NCI-H2029 treated with DMSO at 0.1 percent for 48 hours (cell line): ENCODE measurements at regions not wholly inside any gene's neighbourhood (a gene's known extent, or its start where the extent isn't known, plus 50 kb on each side); places are given as distances from the start of the nearest gene placed in this dataset.

ENCODE experiments used
- DNase-seq: peaks from one replicate; lab custom pipeline; 2025; lab: John Stamatoyannopoulos, UW

DNA sequence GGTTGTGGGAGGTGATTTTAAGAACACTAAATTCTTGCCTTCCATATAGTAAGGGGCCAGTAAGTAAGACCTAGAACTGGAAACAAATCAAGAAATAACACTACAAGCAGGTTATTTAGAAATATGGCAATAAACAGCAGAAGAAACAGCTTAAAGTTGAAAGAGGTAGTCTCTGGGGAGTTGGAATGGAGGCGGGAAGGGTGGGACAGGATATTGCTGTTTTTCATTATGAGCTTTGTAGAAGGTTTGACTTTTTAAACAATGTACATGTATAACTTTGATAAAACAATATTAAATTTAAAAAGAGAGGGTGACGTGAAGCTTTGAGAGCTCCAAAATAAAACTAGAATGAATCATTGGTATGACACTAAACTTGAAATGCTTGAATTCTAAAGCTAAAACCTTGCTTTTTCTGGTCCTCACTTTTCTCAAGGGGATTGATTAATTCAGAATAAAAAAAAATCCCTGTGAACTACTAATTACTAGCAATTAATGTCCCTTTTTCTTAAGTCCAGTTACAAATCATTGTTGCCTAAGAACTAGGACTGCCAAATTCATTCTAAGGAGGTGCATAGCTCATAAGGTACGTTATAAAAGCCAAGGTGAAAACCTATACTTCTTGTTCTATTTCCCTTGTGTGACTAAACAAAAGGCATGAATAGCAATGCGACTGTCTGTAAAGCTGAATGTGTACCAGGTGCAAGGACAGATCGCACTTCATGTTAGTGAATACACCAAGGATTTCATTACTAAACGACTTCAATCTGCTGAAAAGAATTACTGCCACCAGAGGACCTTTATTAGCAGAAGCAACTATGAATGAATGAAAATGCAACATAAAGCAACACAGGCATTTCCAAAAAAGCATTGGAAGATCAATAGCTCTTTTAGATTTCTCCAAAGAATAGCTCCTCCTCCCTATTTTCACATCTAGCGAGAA, 177.5 kb downstream of the RBM43 start:
- no peak for DNase-seq

DNA sequence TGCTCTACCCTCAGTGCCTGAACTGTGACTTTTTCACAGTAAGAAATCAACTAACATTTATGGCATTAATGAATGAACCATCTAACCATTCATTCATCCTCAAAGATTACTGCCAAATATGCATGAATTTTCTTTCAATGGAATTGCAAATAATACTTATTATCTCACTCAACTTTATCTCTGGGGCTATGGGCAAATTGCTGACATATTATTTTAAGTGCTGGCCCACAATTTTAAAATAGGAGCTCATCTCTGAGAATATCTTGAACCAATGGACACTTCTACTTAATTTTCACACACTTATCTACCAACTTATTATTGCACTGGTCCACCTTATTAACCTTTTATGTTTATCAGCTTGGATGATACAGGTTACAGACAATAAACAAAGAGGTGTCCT, 182.8 kb downstream of the RBM43 start:
- no peak for DNase-seq

DNA sequence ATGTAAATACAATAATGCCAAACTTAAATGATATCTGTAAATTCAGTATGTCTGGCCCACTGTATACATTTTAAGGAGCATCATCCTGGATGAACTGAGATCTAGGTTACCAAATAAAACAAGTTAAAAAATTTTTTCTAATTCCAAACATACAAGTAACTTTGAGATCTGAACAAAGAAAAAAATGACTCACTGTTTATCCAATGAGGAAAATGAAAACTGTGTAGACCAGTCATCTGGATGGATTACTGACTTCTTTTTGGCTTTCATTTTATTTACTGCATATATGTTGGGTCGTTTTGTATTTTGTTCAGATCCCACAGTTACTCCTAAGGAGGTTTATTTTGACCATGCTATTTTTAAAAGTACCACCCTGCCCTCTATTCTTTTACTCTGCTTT, 189.8 kb downstream of the RBM43 start:
- DNase-seq: no peak

DNA sequence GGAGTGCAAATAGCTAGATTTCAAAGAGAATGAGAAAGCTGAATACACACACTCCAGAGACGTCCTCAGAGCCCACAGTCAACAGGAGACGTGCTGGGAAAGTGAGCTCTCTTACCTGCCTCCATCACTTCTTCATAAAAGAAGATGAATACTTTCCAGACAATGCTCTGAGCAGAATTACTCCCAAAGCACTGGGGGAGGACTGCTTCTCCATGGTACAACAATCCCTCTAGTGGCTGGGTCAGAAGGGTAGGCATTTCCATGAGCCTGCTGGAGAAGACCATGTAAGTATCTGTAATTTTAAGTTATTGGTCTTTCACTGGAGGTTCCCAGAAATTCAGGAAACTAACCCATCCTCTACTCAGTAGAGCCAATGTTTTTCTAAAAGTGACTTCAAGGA, 190.3 kb downstream of the RBM43 start:
- no peak for DNase-seq

DNA sequence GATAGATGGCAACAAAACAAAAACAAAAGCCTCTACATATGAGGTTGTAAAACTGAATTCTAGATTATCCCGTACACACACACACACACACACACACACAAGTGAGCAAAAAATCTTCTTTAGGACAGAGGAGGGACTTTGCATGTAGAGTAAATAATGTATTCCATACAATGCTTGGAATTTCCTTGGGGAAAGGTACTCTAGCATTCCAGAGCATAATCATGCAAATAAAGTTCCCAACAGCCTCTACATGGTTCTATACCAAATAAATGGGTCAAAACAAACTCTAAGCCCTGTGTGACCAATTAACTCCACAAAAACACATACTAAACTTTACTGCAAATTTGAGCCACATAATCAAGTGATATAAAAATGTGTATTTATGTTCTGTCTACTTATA, 191.4 kb downstream of the RBM43 start:
- no peak for DNase-seq

DNA sequence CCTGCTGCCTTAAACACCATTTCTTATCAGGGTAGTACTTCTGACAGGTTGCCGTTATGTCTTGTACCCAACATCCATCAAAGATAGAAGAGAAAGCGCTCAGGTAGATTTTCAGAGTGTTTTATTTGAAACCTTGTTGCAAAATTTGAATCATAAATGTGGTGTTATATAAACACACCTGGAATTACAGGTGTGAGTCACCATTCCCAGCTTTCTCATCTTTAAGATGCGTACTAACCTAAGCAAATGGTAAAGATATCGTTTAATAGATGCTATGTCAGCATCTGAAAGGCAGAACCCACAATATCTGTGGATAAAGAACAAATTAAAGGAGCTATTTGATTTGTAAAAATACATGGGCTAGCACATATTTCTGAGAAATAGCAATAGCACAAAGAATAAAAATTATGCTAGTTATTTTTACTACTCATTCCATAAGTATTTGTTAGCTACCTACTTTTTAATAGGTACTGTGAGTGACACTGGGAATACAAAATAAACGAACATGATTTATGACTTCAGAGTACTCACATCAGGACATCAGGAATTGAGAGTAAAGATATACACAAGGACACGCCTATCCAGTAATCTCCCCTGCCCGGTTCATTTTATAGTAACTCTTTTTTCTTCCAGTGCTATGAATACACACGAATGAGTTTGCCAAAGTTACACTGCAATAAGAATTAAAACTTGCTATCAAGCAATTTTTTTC, 193.8 kb downstream of the RBM43 start:
- DNase-seq: no peak

DNA sequence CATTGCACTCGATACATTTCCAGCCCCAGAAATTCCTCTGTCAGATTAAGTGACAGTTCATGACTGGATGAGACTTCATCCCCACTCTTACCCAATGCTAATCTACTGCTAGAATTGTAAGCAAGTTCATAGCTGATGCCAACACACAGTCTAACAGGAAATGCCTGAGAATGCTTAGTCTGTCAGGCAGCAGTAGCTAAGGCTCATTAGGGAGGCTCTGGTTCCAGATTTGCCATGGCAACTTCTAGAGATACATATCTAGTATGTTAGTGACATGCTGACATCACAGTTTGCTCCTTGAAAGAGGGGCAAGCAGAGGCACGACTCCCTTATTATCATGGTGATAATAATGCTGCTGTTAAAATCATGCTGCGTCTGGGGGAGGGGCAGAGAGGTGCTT, 198.4 kb downstream of the RBM43 start:
- DNase-seq: no peak

DNA sequence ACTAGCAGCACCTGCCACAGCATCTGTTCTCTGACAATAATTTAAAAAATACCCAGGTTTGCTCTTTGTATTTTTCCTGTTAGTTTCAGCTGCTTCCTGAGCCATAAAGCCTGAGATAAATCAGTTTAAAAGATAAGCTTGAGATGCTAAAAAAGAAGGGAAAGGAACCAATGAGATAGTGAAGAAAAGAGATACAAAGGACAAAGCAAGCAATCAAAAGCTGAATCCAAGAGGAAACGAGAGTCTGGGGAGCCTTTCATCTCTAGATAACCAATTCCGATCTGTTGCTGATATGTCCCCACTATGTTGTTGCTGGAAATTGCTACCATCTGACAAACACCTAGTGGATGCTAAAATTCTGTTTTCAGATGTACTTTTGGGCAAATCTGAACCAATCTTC, 201.4 kb downstream of the RBM43 start:
- no peak for DNase-seq

DNA sequence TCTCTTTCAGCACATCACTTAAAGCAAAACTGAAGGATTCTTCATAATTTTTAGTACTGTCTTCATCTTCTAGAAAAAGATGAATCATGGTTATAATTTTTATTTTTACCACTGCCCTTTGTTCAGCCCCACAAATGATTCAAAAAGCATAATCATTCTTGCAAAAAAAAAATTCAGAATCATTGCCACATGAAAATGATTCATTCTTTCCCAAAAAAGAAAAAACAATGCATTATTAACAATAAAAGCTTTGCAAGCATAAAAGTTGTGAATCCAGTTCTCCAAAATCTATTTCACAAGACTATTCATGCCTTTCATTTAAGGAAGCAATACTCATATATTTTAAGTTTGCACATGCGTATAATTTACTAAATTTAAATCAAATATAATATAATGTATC, 204.8 kb downstream of the RBM43 start:
- no peak for DNase-seq

DNA sequence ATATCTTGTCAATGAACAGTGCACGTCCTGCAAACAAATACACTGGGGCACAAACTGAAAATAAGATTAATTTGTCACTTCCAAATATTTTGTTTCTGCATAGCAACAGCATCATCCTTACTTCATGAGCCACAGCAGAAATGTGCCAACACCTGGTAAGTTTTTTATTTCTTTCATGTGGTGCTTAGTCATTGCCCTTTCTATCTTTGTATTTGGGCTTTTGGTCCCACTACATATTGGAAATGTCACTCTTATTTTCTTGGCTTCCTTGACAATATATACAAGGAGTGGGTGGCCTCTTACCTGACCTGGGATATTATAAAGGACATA, 208.0 kb downstream of the RBM43 start:
- no peak for DNase-seq

DNA sequence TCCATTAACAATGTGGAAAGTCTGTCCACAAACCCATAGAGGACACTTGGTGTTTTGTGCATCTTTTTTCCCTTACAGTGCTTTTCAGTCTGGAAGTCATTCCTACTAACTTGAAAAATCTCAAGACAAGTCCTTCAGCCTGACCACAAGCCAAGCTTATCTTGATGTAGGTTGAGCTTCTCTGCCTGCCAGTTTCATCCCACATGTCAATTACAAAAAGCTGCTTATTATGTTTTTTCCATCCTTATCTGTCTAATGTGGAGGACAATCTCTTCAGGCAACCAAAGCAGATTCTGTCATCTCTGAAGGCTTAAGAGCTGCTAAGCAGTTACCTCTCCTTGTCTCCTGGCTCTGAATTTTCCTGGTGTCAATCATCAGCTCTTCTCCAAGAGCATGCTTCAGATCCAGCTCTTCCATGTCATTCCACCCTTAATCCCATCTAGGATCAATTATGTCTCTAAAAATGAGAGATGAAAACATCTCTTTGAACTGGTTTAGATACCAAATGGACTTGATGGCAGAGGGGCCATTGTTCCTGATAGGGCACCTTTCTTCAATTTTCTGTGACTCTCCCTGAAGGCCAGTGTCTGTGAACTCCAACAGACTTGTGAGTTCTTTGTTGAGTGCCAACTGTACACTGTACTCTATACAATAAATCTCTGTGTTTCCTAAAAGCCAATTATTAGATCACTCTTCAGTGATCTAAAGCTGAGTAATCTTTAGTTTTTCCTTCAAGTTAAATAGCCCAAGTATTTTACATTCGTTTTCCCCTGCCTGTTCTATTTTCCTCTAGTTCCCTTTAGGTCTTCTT, 208.6 kb downstream of the RBM43 start:
- no peak for DNase-seq

DNA sequence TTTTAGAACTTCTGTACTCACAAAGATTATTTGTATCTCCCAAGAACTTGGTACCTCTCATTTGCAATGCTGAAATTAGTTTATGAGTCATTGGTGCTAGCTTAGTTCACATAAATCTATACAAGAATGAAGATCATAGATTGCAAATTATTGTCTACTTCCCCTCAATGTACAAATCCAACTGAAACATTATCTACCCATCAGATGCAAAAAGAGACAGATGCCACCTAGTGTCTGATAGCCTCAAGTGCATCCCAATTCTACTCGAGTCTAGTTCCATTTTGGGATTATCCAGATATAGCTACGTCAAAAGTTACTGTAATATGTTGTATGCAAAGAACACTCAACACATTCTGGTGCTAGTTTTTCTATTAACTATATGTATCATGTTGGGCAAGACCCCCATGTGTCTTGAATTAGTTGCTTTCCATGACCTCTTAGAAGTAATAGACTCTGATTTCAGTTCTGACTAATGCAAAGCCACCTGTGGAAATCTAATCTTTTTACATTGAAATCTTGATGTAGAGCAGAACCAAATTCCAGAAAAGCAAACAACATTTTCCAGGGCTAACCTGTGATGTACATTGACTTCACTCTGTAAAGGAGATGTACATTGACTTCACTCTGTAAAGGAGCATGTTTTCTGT, 210.0 kb downstream of the RBM43 start:
- DNase-seq: peak; percentile 25

DNA sequence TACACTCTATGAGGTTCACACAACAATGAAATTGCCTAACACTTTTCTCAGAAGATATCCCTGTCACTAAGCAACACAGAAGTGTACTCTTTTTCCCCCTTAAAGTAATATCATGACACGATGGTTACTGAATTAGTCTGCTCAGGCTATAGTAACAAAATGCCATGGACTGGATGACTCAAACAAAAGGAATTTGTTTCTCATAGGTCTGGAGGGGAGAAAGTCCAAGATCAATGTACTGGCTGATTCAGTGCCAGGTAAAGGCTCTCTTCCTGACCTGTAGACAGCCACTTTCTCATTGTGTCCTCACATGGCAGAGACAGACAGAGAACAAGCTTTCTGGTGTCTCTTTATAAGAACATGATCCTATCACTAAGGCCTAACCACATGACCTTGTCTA, 211.9 kb downstream of the RBM43 start:
- no peak for DNase-seq

DNA sequence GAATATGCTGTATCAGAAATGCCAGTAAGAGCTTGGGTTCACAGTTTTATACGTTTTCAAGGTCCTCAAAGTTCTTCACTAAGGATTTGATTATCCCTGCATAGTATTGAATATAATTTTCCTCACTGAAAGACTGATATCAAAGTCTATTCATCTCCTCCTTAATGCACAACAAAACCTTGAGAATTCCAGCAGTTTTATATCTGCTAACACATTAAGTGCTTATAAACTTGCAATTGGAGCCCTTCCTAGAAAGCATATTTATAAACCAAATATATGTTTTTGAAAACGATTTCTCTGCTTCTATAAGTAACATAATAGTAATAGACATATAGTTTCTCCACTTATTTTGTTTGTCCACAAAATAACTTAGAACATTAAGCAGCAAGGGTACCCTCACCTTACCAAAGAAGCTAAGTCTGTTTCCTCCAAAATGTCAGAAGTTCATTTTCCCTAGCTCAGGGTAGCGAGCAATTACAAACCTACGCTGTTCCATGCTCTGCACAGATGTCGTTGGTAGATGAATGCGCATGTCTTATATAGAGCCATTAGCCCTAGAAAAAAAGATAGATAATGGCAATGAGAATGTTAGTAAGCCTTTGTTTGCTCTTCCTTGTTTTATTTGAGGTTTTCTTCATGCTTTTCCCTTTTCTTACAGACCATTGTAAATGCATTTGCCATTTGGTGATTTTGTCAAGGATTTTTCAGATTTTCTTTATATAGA, 213.2 kb downstream of the RBM43 start:
- DNase-seq: no peak

DNA sequence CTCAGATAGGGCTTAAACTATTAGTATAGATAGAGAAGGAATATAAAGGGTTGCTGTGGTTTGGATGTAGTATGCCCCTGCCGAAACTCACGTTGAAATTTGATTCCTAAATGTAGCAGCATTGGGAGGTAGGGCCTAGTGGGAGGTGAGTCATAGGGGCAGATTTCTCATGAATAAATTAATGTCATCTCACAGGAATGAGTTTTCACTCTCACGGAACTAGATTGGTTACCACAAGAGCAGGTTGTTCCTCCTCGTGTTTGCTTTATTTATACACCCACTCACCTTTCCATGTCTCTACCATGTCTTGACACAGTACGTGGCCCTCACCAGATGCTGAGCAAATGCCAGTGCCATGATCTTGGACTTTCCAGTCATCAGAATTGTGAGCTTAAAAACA, 218.2 kb downstream of the RBM43 start:
- DNase-seq: no peak

DNA sequence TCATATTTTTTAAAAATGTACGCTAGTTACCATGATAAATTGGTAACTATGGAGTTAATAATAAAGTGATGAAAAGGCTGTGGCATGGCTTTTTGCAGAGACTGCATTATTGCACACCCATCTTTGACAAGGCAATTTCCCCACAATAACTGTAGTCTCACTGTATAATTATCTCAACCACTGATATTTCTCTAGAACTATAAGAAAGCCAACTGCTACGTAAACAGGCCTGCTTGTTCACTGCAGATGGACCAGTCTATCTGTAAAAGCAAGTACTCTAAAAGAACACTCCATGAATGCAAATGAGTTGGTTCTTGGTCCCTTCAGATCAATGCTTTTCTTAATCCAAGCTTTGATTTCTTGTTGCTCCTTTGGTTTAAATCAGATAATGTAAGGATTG, 218.7 kb downstream of the RBM43 start:
- DNase-seq: no peak

DNA sequence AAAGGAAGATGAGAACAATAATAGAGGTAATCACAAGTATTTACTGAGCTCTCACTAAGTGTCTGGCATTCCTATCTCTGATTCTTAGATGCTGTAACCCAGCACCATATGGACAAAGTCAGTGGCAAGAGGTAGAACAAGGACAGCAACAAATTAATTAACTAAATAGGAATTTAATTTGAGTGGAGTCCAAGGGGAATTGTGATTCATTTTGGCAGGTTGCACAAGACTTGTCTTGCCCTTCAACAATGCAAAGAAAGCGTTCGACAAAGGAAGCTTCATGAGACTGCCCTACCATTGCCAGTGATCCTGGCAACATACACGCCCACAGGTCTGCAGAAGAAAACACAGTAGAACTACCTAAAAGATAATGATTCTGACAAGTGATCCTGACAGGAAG, 221.6 kb downstream of the RBM43 start:
- no peak for DNase-seq

DNA sequence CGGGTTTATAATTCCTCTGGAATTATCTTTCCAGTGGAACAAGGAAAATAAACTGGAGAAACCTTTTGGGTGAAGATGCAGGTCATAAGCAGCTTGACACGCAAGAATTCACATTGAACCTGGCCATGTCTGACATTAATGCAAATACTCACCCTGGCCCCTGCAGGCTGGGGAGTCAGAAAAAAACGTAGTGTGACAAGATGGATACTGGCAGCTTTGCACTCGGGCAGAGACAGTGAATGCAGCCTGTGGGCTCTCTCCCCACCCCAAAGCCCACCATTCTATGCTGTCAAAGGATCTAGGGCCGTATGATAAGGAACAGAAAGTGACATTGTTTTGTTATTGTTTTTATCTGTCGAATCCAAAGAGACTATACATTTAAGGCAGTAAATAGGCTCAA, 223.1 kb downstream of the RBM43 start:
- DNase-seq: no peak

DNA sequence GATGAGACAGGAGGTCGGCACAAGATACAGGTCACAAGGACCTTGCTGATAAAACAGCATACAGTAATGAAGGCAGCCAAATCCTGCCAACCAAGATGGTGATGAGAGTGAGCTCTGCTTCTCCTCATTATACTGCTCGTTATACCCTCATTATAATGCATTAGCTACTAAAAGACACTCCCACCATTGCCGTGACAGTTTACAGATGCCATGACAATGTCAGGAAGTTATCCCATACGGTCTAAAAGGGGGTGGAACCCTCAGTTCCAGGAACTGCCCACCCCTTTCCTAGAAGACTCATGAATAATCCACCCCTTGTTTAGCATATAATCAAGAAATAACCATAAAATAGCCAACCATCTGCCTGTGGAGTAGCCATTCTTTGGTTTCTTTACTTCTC, 224.2 kb downstream of the RBM43 start:
- DNase-seq: no peak

DNA sequence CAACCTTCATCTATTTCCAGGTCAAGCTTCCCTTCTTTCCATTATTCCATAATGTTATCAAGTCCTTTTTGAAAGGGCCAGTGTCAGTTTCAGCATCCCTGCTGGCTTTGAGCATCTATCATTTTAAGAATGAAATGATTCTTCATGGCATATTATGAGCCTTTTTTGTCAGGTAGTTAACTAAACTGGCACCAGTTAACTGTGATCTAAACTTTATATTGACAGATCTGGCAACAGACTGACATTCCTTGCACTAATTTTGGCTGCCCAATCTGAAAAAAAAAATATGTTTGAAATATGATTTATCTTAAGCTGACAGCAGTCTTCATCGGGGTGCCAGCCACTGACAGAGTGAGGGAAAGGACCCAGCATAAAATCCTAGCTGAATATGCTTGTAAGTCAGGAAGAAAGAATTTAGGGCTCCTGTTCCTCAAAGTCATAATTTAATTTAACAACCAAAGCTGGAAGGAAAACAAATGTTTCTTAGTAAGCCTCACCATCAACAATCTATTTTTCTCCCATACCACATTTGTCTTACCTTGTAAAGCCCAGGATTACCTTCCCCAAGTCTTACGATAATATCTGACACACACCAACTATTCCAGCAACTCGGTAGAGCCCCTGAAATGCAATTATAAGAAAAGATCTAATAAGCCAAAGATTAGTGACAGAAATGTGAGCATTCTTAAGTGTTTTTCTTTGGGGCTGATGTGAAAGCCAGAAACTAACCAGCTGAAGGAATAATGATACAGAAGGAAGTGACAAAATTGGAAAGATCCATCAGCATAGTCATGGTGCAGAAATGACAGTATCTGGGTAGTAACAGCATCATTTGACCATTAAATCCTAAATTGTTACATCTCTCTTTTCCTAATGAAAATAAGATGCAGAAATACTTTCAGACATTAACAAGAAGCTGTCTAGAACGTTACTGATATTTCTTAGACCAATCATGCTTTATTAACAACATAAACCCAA, 228.1 kb downstream of the RBM43 start:
- DNase-seq: no peak
